Esophagus squamous epithelium (tissue), 5 donors: ENCODE measurements at regions not wholly inside any gene's neighbourhood (a gene's known extent, or its start where the extent isn't known, plus 50 kb on each side); places are given as distances from the start of the nearest gene placed in this dataset.

Experiments used
- DNase-seq: peaks from one replicate; lab custom pipeline; 2025; lab: John Stamatoyannopoulos, UW
- H3K27ac ChIP-seq, 4 donors: fragments of 200-600 bp; sonication (generic); one replicate each; pipeline ENCODE4 v1.5.1; 2016 to 2019; ENCODE audit warnings: mild to moderate bottlenecking in 1 of 4
- H3K27me3 ChIP-seq, 4 donors: fragments of 200-600 bp; sonication (generic); 1 replicate in 3 of 4; 2 replicates in 1 of 4; pipeline versions ENCODE4 v1.5.1 to v1.6.0; 2017 to 2021; ENCODE audit warnings: antibody characterized with exemption in 1 of 4
- H3K36me3 ChIP-seq, 3 donors: fragments of 200-600 bp; sonication (generic); one replicate each; pipeline ENCODE4 v1.5.1; 2016 to 2019
- H3K4me1 ChIP-seq, 3 donors: fragments of 200-600 bp; sonication (generic); one replicate each; pipeline ENCODE4 v1.5.1; 2017 to 2019
- H3K4me3 ChIP-seq, 4 donors: fragments of 200-600 bp; sonication (generic); 1 replicate in 3 of 4; 2 replicates in 1 of 4; pipeline ENCODE4 v1.5.1; 2016 to 2019; ENCODE audit warnings: mild to moderate bottlenecking in 2 of 4, moderate library complexity in 1 of 4
- H3K9me3 ChIP-seq, 3 donors: fragments of 200-600 bp; sonication (generic); one replicate each; pipeline ENCODE4 v1.5.1; 2016 to 2019
- POLR2A ChIP-seq, 4 donors: fragments of 450-650 bp; IDR thresholded peaks; one replicate each; pipeline ENCODE4 v1.6.1; 2017; ENCODE audit warnings: antibody characterized with exemption in 4 of 4, mild to moderate bottlenecking in 4 of 4, moderate library complexity in 3 of 4
- WGBS, 2 donors: methylation state at CpG; one replicate each; pipeline ENCODE4 v1.1.5; 2018; 5-methylcytosine and 5-hydroxymethylcytosine counted together
- intact Hi-C: fragments of 100-400 bp; cut with DNase I; formaldehyde crosslinking; loops from one replicate; pipeline ENCODE4 v1.15.0; 2022
- TF ChIP-seq, protein P1 (sequence below), 6 experiments: fragments of 450-650 bp in 4 of 6; fragments of 200-600 bp in 2 of 6; sonication (generic) in 2 of 6; IDR thresholded peaks; one replicate each; pipeline ENCODE4 v1.5.1; 2016 to 2019; ENCODE audit warnings: antibody characterized with exemption in 6 of 6, mild to moderate bottlenecking in 4 of 6, moderate library complexity in 4 of 6
- donor health status: DM: yes; HTN: yes; CAD: no.

DNA sequence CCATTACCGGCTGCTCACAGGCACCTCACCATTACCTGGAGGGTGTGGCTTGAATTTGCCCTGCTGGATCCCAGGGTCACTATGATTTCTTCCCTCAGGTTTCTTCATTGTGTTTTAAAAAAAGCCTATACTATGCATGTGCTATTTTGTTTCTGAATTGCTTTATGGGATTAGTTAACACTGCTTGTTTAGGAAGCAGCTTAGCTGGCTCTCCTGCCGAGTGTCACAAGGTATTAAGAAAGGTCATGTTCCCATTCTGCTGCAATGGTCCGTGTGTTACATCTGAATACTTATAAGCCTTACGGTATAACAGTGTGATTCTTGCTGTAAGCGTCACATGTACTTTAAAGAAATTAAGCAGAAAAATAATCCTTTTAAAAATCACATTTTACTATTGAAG, 380.6 kb upstream of the B3GAT1 start:
- intact Hi-C loops = no loop called here
- H3K36me3 ChIP-seq = no peaks in the 10 kb centered on the region
- no peaks in the 10 kb centered on the region for H3K9me3 ChIP-seq
- no peak for TF ChIP-seq POLR2A (IDR thresholded peaks at IDR 0.05)
- TF ChIP-seq, protein P1, sequence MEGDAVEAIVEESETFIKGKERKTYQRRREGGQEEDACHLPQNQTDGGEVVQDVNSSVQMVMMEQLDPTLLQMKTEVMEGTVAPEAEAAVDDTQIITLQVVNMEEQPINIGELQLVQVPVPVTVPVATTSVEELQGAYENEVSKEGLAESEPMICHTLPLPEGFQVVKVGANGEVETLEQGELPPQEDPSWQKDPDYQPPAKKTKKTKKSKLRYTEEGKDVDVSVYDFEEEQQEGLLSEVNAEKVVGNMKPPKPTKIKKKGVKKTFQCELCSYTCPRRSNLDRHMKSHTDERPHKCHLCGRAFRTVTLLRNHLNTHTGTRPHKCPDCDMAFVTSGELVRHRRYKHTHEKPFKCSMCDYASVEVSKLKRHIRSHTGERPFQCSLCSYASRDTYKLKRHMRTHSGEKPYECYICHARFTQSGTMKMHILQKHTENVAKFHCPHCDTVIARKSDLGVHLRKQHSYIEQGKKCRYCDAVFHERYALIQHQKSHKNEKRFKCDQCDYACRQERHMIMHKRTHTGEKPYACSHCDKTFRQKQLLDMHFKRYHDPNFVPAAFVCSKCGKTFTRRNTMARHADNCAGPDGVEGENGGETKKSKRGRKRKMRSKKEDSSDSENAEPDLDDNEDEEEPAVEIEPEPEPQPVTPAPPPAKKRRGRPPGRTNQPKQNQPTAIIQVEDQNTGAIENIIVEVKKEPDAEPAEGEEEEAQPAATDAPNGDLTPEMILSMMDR (IDR thresholded peaks at IDR 0.05) = no peak
- H3K27me3 ChIP-seq = peaks cover 0 to 15% (median 0%) of the 10 kb centered on the region in 4 donors
- H3K27ac ChIP-seq = no peak overlapping the region
- WGBS, 2 donors = 50 to 62% methylated on average over 5 of the region's 5 CpGs
- H3K4me3 ChIP-seq = no peak overlapping the region
- no peaks in the 10 kb centered on the region for H3K4me1 ChIP-seq
- no peak for DNase-seq

- TF ChIP-seq, protein P1 (IDR thresholded peaks at IDR 0.05) = no peak
- no peak for TF ChIP-seq POLR2A (IDR thresholded peaks at IDR 0.05)
- Histone ChIP-seq H3K27ac (no peak overlapping the region), H3K9me3 (no peaks in the 10 kb centered on the region), H3K27me3 (peaks cover 0 to 15% (median 0%) of the 10 kb centered on the region in 4 donors), H3K4me1 (no peaks in the 10 kb centered on the region), H3K4me3 (no peak overlapping the region), H3K36me3 (no peaks in the 10 kb centered on the region)
- 59 to 86% methylated on average over 3 to 7 of the region's 7 CpGs for WGBS, 2 donors
- DNase-seq = no peak
- intact Hi-C loops = no loop called here
These were observed 380.0 kb upstream of the B3GAT1 start for GRCh38 chr11:134792044-134792443.

DNA sequence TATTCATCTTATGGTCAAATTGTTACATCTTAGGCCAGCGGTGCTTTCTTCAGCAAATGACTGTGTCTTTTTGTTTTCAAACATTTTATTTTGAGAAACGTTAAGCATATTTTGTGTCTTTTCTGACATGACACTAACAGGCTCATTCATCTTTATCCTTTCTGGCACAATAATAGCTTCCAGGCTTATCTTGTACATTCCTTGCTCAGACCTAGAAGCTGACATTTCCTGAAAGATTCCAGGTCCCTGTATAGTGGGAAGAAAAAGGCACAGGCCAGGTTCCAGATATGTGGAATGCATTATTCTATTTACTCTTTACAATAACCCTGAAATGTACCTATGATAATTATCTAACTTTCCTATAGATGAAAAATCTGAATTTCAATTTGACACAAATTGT, 379.1 kb upstream of the B3GAT1 start:
- Histone ChIP-seq H3K27ac (no peak overlapping the region), H3K4me1 (no peaks in the 10 kb centered on the region), H3K4me3 (no peak overlapping the region), H3K9me3 (no peaks in the 10 kb centered on the region), H3K27me3 (peaks cover 0 to 15% (median 0%) of the 10 kb centered on the region in 4 donors), H3K36me3 (no peaks in the 10 kb centered on the region)
- no peak for DNase-seq
- intact Hi-C loops = no loop called here
- TF ChIP-seq POLR2A (IDR thresholded peaks at IDR 0.05) = no peak
- TF ChIP-seq, protein P1 (IDR thresholded peaks at IDR 0.05) = no peak
- WGBS, 2 donors = 36 to 39% methylated on average over 2 of the region's 2 CpGs

DNA sequence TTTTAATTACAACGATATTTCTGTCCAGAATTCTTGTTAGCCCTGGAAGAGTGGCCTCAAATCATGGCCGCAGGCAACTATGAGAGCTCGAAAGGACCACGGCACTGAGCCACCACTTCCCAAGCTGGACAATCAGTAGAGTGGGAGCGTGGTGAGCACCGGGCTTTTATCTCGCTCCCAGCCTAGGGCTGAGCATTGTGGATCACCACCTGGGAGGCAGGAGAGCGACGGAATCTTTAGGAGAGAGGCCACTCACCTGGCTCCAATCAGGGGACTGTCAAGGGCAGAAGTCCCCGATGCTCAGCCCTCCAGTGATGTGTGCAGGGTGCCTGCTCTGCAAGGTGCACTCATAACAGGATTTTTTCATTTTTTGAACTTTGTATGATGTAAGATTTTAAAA, 377.1 kb upstream of the B3GAT1 start:
- Histone ChIP-seq H3K27me3 (peaks cover 0 to 8% (median 0%) of the 10 kb centered on the region in 4 donors), H3K9me3 (no peaks in the 10 kb centered on the region), H3K4me3 (no peak overlapping the region), H3K4me1 (no peaks in the 10 kb centered on the region), H3K36me3 (no peaks in the 10 kb centered on the region), H3K27ac (no peak overlapping the region)
- WGBS, 2 donors = 83 to 91% methylated on average over 9 to 10 of the region's 10 CpGs
- intact Hi-C loops = no loop called here
- TF ChIP-seq POLR2A (IDR thresholded peaks at IDR 0.05) = no peak
- TF ChIP-seq, protein P1 (IDR thresholded peaks at IDR 0.05) = no peak
- no peak for DNase-seq

- no peaks in the 10 kb centered on the region for H3K36me3 ChIP-seq
- H3K27me3 ChIP-seq = no peaks in the 10 kb centered on the region
- TF ChIP-seq POLR2A (IDR thresholded peaks at IDR 0.05) = no peak
- TF ChIP-seq, protein P1 (IDR thresholded peaks at IDR 0.05) = no peak
- no peak overlapping the region for H3K4me3 ChIP-seq
- no peaks in the 10 kb centered on the region for H3K9me3 ChIP-seq
- no peak overlapping the region for H3K27ac ChIP-seq
- intact Hi-C loops = no loop called here
- H3K4me1 ChIP-seq = no peaks in the 10 kb centered on the region
- WGBS, 2 donors = 79% methylated on average over 6 of the region's 6 CpGs
- no peak for DNase-seq
These were observed 374.6 kb upstream of the B3GAT1 start for GRCh38 chr11:134786636-134787035.
